ENCODE measurements at regions not wholly inside any gene's neighbourhood (a gene's known extent, or its start where the extent isn't known, plus 50 kb on each side); places are given as distances from the start of the nearest gene placed in this dataset.
"Not testable (repeated sequence)": the region's sequence is repeated elsewhere in the genome, so short reads cannot be mapped to it uniquely, and the experiment has no call there.

- H3K27ac ChIP-seq; H3K4me1 ChIP-seq; H3K36me3 ChIP-seq; DNase-seq (ENCODE audit: low spot score in 2 of 2); intact Hi-C loops (cut with DNase I); H3K9me3 ChIP-seq; H3K27me3 ChIP-seq; H3K4me3 ChIP-seq: not testable (repeated sequence)
Measured at GRCh38 chr2:111482987-111483679, 362.4 kb downstream of the BCL2L11 start.

GRCh38 chr2:111484097-111484496, 363.4 kb downstream of the BCL2L11 start:
- intact Hi-C loops (cut with DNase I); H3K27me3 ChIP-seq; H3K36me3 ChIP-seq; H3K9me3 ChIP-seq; H3K4me1 ChIP-seq; H3K27ac ChIP-seq; H3K4me3 ChIP-seq; DNase-seq (ENCODE audit: low spot score in 2 of 2): not testable (repeated sequence)

- H3K27me3 ChIP-seq; H3K36me3 ChIP-seq; H3K4me1 ChIP-seq; H3K4me3 ChIP-seq; DNase-seq (ENCODE audit: low spot score in 2 of 2); H3K9me3 ChIP-seq; H3K27ac ChIP-seq; intact Hi-C loops (cut with DNase I): not testable (repeated sequence)
Measured at GRCh38 chr2:111485895-111486294, 365.2 kb downstream of the BCL2L11 start.

GRCh38 chr2:111488451-111488850, 367.7 kb downstream of the BCL2L11 start:
- DNase-seq (ENCODE audit: low spot score in 2 of 2); H3K4me1 ChIP-seq; H3K9me3 ChIP-seq; H3K27me3 ChIP-seq; H3K27ac ChIP-seq; H3K36me3 ChIP-seq; H3K4me3 ChIP-seq; intact Hi-C loops (cut with DNase I): not testable (repeated sequence)

- DNase-seq (ENCODE audit: low spot score in 2 of 2); H3K9me3 ChIP-seq; H3K4me1 ChIP-seq; H3K36me3 ChIP-seq; H3K27ac ChIP-seq; H3K4me3 ChIP-seq; H3K27me3 ChIP-seq; intact Hi-C loops (cut with DNase I): not testable (repeated sequence)
Measured at GRCh38 chr2:111489460-111489859, 368.7 kb downstream of the BCL2L11 start.

GRCh38 chr2:111491181-111491580, 370.5 kb downstream of the BCL2L11 start:
- H3K4me3 ChIP-seq; intact Hi-C loops (cut with DNase I); H3K4me1 ChIP-seq; H3K9me3 ChIP-seq; H3K36me3 ChIP-seq; H3K27ac ChIP-seq; H3K27me3 ChIP-seq; DNase-seq (ENCODE audit: low spot score in 2 of 2): not testable (repeated sequence)

GRCh38 chr2:111491614-111492013, 370.9 kb downstream of the BCL2L11 start:
- not testable (repeated sequence) for DNase-seq (ENCODE audit: low spot score in 2 of 2)

GRCh38 chr2:111492995-111493719, 372.4 kb downstream of the BCL2L11 start:
- H3K9me3 ChIP-seq; H3K27me3 ChIP-seq; H3K36me3 ChIP-seq; intact Hi-C loops (cut with DNase I); DNase-seq (ENCODE audit: low spot score in 2 of 2): not testable (repeated sequence)
- peak overlapping the region in 1 of 2 donors; percentile 58 for H3K4me3 ChIP-seq
- H3K27ac ChIP-seq: peak overlapping the region; percentile 84 to 86
- H3K4me1 ChIP-seq: peaks cover 0 to 16% of the 10 kb centered on the region in 2 donors

More at GRCh38 chr2:111491614-111492013, 370.9 kb downstream of the BCL2L11 start:
- H3K36me3 ChIP-seq; H3K27me3 ChIP-seq; H3K4me3 ChIP-seq; H3K9me3 ChIP-seq; intact Hi-C loops (cut with DNase I); H3K27ac ChIP-seq; H3K4me1 ChIP-seq: not testable (repeated sequence)

GRCh38 chr2:111493720-111494078, 373.0 kb downstream of the BCL2L11 start:
- Histone ChIP-seq H3K27ac (peak overlapping the region; percentile 84 to 86), H3K4me3 (peak overlapping the region in 1 of 2 donors; percentile 58)
- not testable (repeated sequence) for DNase-seq (ENCODE audit: low spot score in 2 of 2)

GRCh38 chr2:111494288-111494980, 373.7 kb downstream of the BCL2L11 start:
- Histone ChIP-seq H3K27ac (peak overlapping the region; percentile 73 to 86), H3K4me1 (peaks cover 0 to 16% of the 10 kb centered on the region in 2 donors), H3K4me3 (peak overlapping the region; percentile 33 to 51)
- DNase-seq (ENCODE audit: low spot score in 2 of 2); H3K36me3 ChIP-seq; intact Hi-C loops (cut with DNase I); H3K27me3 ChIP-seq; H3K9me3 ChIP-seq: not testable (repeated sequence)

More at GRCh38 chr2:111493720-111494078, 373.0 kb downstream of the BCL2L11 start:
- peaks cover 0 to 16% of the 10 kb centered on the region in 2 donors for H3K4me1 ChIP-seq
- H3K36me3 ChIP-seq; intact Hi-C loops (cut with DNase I); H3K27me3 ChIP-seq; H3K9me3 ChIP-seq: not testable (repeated sequence)

GRCh38 chr2:111494981-111495315, 374.2 kb downstream of the BCL2L11 start:
- intact Hi-C loops (cut with DNase I): not testable (repeated sequence)
- H3K27ac ChIP-seq: peak overlapping the region; percentile 73 to 86

GRCh38 chr2:111495636-111496035, 374.9 kb downstream of the BCL2L11 start:
- peak overlapping the region; percentile 61 to 72 for H3K27ac ChIP-seq

More at GRCh38 chr2:111494981-111495315, 374.2 kb downstream of the BCL2L11 start:
- peaks cover 0 to 16% of the 10 kb centered on the region in 2 donors for H3K4me1 ChIP-seq
- H3K4me3 ChIP-seq: peak overlapping the region; percentile 33 to 51
- DNase-seq (ENCODE audit: low spot score in 2 of 2); H3K9me3 ChIP-seq; H3K36me3 ChIP-seq; H3K27me3 ChIP-seq: not testable (repeated sequence)

GRCh38 chr2:111496176-111496575, 375.5 kb downstream of the BCL2L11 start:
- H3K9me3 ChIP-seq; intact Hi-C loops (cut with DNase I); H3K27me3 ChIP-seq; H3K4me3 ChIP-seq; DNase-seq (ENCODE audit: low spot score in 2 of 2); H3K36me3 ChIP-seq: not testable (repeated sequence)
- H3K4me1 ChIP-seq: peaks cover 0 to 16% of the 10 kb centered on the region in 2 donors
- peak overlapping the region; percentile 61 to 72 for H3K27ac ChIP-seq

More at GRCh38 chr2:111495636-111496035, 374.9 kb downstream of the BCL2L11 start:
- H3K27me3 ChIP-seq; DNase-seq (ENCODE audit: low spot score in 2 of 2); H3K9me3 ChIP-seq; intact Hi-C loops (cut with DNase I); H3K4me3 ChIP-seq; H3K36me3 ChIP-seq: not testable (repeated sequence)
- H3K4me1 ChIP-seq: peaks cover 0 to 16% of the 10 kb centered on the region in 2 donors

GRCh38 chr2:111496860-111497259, 376.1 kb downstream of the BCL2L11 start:
- intact Hi-C loops (cut with DNase I); H3K36me3 ChIP-seq; H3K9me3 ChIP-seq; H3K27me3 ChIP-seq; DNase-seq (ENCODE audit: low spot score in 2 of 2); H3K4me3 ChIP-seq: not testable (repeated sequence)
- Histone ChIP-seq H3K4me1 (peaks cover 0 to 16% of the 10 kb centered on the region in 2 donors), H3K27ac (peak overlapping the region; percentile 13 to 63)

Measured in ascending aorta (tissue), 2 donors.